ENCODE measurements at regions not wholly inside any gene's neighbourhood (a gene's known extent, or its start where the extent isn't known, plus 50 kb on each side); places are given as distances from the start of the nearest gene placed in this dataset.

DNA sequence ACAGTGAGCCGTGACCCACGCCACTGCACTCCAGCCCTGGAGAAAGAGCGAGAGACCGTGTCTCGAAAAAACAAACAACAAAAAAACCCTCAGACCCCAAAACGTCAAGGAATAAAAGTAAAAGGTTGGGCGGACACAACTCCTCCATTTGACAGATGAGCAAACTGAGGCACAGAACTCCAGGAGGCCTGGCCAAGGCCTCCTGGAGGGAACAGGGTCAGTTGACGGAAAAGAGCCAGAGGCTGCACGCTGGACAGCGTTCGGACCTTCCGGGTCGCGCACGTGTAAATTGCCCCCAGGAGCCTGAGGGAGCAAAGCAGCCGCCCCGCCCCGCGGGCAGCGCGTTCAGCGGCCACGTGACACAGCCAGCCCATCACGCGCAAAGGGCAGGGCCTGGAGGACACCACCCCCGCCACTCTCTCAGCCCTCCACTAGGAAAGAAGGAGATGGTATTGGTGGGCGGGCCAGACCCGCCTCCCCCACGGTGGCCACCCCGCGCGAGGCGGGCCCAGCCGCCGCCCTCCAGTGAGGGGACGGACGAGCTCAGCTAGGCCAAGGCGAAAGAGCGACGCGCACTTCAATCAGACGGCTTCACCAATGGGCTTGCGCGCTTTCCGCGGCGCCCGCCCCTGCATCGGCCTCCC lies 81.5 kb downstream of the PTPDC1 start:
- TF ChIP-seq YY1 (IDR thresholded peaks at IDR 0.05; ENCODE audit: insufficient read depth, insufficient read length) (no peak), SUZ12 (IDR thresholded peaks at IDR 0.05; ENCODE audit: extremely low read depth, insufficient read depth, insufficient read length) (no peak), ZNF274 (IDR thresholded peaks at IDR 0.05; ENCODE audit: low read depth, low read length) (no peak)
